Caco-2 (cell line): ENCODE measurements at regions not wholly inside any gene's neighbourhood (a gene's known extent, or its start where the extent isn't known, plus 50 kb on each side); places are given as distances from the start of the nearest gene placed in this dataset.

Experiments
- BruUV-seq: library from RNA; stranded (reverse); fragments of 400-500 nt; replicated peaks from 2 replicates; lab custom pipeline; 2021; lab: Mats Ljungman, UMichigan
- CTCF ChIA-PET: fragments of 300-600 bp; sonication (Branson Sonifier 250); formaldehyde crosslinking; loops from one replicate; lab custom pipeline; 2022; ENCODE audit warnings: antibody characterized with exemption; lab: Charles Lee
- POLR2A ChIA-PET: fragments of 300-600 bp; sonication (Branson Sonifier 250); formaldehyde crosslinking; loops from one replicate; lab custom pipeline; 2022; ENCODE audit warnings: antibody characterized with exemption; lab: Charles Lee
- DNase-seq, 2 experiments: peaks; one replicate each; pipeline versions ENCODE4 v3.0.0 to v3.0.0-alpha.2; 2020 to 2022
- H3K27me3 ChIP-seq: replicated peaks from 2 replicates; pipeline ENCODE4 v1.6.0; 2011; ENCODE audit warnings: low read length; ENCODE audit not compliant: control insufficient read depth, insufficient read depth
- H3K36me3 ChIP-seq: 2 replicates; pipeline ENCODE4 v1.5.1; 2011; ENCODE audit warnings: low read length; ENCODE audit not compliant: control insufficient read depth, insufficient read depth
- H3K4me1 ChIP-seq: fragments of 250-450 bp; sonication (Bioruptor Pico); 2 replicates; pipeline ENCODE4 v1.5.1; 2020; ENCODE audit warnings: mild to moderate bottlenecking
- H3K4me3 ChIP-seq: 2 replicates; pipeline ENCODE4 v1.5.1; 2011; ENCODE audit warnings: low read depth, mild to moderate bottlenecking, control low read depth, low read length
- H3K9me3 ChIP-seq: fragments of 250-450 bp; sonication (Bioruptor Pico); 2 replicates; pipeline ENCODE4 v1.5.1; 2020; ENCODE audit warnings: mild to moderate bottlenecking, moderate library complexity
- H3K27ac Mint-ChIP-seq: one replicate; pipeline ENCODE4 v1.8.0; 2022; ENCODE audit warnings: mixed read lengths; ENCODE audit not compliant: unreplicated experiment
- H3K27me3 Mint-ChIP-seq: one replicate; pipeline ENCODE4 v1.8.0; 2022; ENCODE audit warnings: mixed read lengths; ENCODE audit not compliant: insufficient read depth, unreplicated experiment
- H3K36me3 Mint-ChIP-seq: one replicate; pipeline ENCODE4 v1.8.0; 2022; ENCODE audit warnings: mild to moderate bottlenecking, mixed read lengths; ENCODE audit not compliant: insufficient read depth, unreplicated experiment
- H3K4me1 Mint-ChIP-seq: one replicate; pipeline ENCODE4 v1.8.0; 2022; ENCODE audit warnings: low read depth, mixed read lengths; ENCODE audit not compliant: unreplicated experiment
- H3K4me3 Mint-ChIP-seq: one replicate; pipeline ENCODE4 v1.8.0; 2022; ENCODE audit warnings: mild to moderate bottlenecking, moderate library complexity, mixed read lengths; ENCODE audit not compliant: unreplicated experiment
- H3K9me3 Mint-ChIP-seq: one replicate; pipeline ENCODE4 v1.8.0; 2022; ENCODE audit warnings: mixed read lengths; ENCODE audit not compliant: unreplicated experiment
- CTCF ChIP-seq, 2 experiments: fragments of 200-600 bp in 1 of 2; IDR thresholded peaks; 1 replicate in 1 of 2; 2 replicates in 1 of 2; pipeline versions ENCODE4 v1.5.1 to v1.8.0; 2011 to 2022; ENCODE audit warnings: antibody characterized with exemption in 1 of 2, control low read depth in 1 of 2, inconsistent platforms in 1 of 2, low read depth in 1 of 2, low read length in 1 of 2, mild to moderate bottlenecking in 1 of 2, moderate library complexity in 1 of 2; ENCODE audit not compliant: insufficient read depth in 1 of 2, severe bottlenecking in 1 of 2, unreplicated experiment in 1 of 2
- intact Hi-C: fragments of 100-400 bp; cut with micrococcal nuclease; formaldehyde crosslinking; loops from one replicate; pipeline ENCODE4 v1.10.0; 2022; ENCODE audit not compliant: unreplicated experiment

GRCh38 chr11:37858398-37858797, 1260.4 kb upstream of the RAG2 start:
- Mint-ChIP-seq H3K4me1 (peaks cover 7% of the 10 kb centered on the region), H3K27me3 (no peaks in the 10 kb centered on the region), H3K36me3 (no peaks in the 10 kb centered on the region), H3K4me3 (no peak overlapping the region), H3K9me3 (peaks cover 21% of the 10 kb centered on the region), H3K27ac (no peak overlapping the region)
- no peaks in the 10 kb centered on the region for H3K27me3 ChIP-seq
- H3K4me1 ChIP-seq, result peaks cover 6% of the 10 kb centered on the region
- no peak overlapping the region for H3K4me3 ChIP-seq
- no peak for TF ChIP-seq CTCF (IDR thresholded peaks at IDR 0.05; ENCODE audit: insufficient read depth in 1 of 2, low read depth in 1 of 2, low read length in 1 of 2, severe bottlenecking in 1 of 2, unreplicated experiment in 1 of 2)
- ChIA-PET POLR2A (no interaction called here), CTCF (no interaction called here)
- intact Hi-C loops, result no loop called here
- H3K36me3 ChIP-seq, result no peaks in the 10 kb centered on the region
- H3K9me3 ChIP-seq, result no peaks in the 10 kb centered on the region
- BruUV-seq, result no TSS peak
- no peak for DNase-seq

GRCh38 chr11:37857726-37858125, 1259.7 kb upstream of the RAG2 start:
- CTCF ChIA-PET, result no interaction called here
- H3K9me3 ChIP-seq, result no peaks in the 10 kb centered on the region
- Mint-ChIP-seq H3K4me3 (no peak overlapping the region), H3K27ac (no peak overlapping the region), H3K9me3 (peaks cover 21% of the 10 kb centered on the region), H3K36me3 (no peaks in the 10 kb centered on the region), H3K4me1 (peaks cover 7% of the 10 kb centered on the region), H3K27me3 (no peaks in the 10 kb centered on the region)
- no peaks in the 10 kb centered on the region for H3K27me3 ChIP-seq
- no peak overlapping the region for H3K4me3 ChIP-seq
- POLR2A ChIA-PET, result no interaction called here
- no peak for DNase-seq
- no peak for TF ChIP-seq CTCF (IDR thresholded peaks at IDR 0.05; ENCODE audit: insufficient read depth in 1 of 2, low read depth in 1 of 2, low read length in 1 of 2, severe bottlenecking in 1 of 2, unreplicated experiment in 1 of 2)
- no peaks in the 10 kb centered on the region for H3K36me3 ChIP-seq
- intact Hi-C loops, result no loop called here
- BruUV-seq, result no TSS peak
- H3K4me1 ChIP-seq, result peaks cover 6% of the 10 kb centered on the region

GRCh38 chr11:37849706-37850105, 1251.7 kb upstream of the RAG2 start:
- DNase-seq, result no peak
- no peaks in the 10 kb centered on the region for H3K9me3 ChIP-seq
- no peaks in the 10 kb centered on the region for H3K27me3 Mint-ChIP-seq
- H3K4me3 Mint-ChIP-seq, result no peak overlapping the region
- no peak overlapping the region for H3K27ac Mint-ChIP-seq
- no peaks in the 10 kb centered on the region for H3K36me3 Mint-ChIP-seq
- BruUV-seq, result no TSS peak
- CTCF ChIA-PET, result no interaction called here
- H3K9me3 Mint-ChIP-seq, result peaks cover 6% of the 10 kb centered on the region
- no peaks in the 10 kb centered on the region for H3K4me1 ChIP-seq
- no peaks in the 10 kb centered on the region for H3K36me3 ChIP-seq
- no peak for TF ChIP-seq CTCF (IDR thresholded peaks at IDR 0.05; ENCODE audit: insufficient read depth in 1 of 2, low read depth in 1 of 2, low read length in 1 of 2, severe bottlenecking in 1 of 2, unreplicated experiment in 1 of 2)
- H3K4me1 Mint-ChIP-seq, result no peaks in the 10 kb centered on the region
- POLR2A ChIA-PET, result no interaction called here
- no peaks in the 10 kb centered on the region for H3K27me3 ChIP-seq
- intact Hi-C loops, result no loop called here
- no peak overlapping the region for H3K4me3 ChIP-seq
